A673 (cell line): ENCODE measurements at regions not wholly inside any gene's neighbourhood (a gene's known extent, or its start where the extent isn't known, plus 50 kb on each side); places are given as distances from the start of the nearest gene placed in this dataset.

ENCODE experiments used
- BruUV-seq: library from RNA; stranded (reverse); fragments of 400-500 nt; replicated peaks from 2 replicates; lab custom pipeline; 2021; lab: Mats Ljungman, UMichigan
- CTCF ChIA-PET: fragments of 300-600 bp; sonication (Branson Sonifier 250); formaldehyde crosslinking; loops from one replicate; lab custom pipeline; 2022; ENCODE audit warnings: antibody characterized with exemption; lab: Charles Lee
- POLR2A ChIA-PET: fragments of 300-600 bp; sonication (Branson Sonifier 250); formaldehyde crosslinking; loops from one replicate; lab custom pipeline; 2022; ENCODE audit warnings: antibody characterized with exemption; ENCODE audit not compliant: low non-redundant PET; lab: Charles Lee
- DNase-seq: peaks from one replicate; pipeline ENCODE4 v3.0.0-alpha.2; 2015; ENCODE audit warnings: low spot score
- H3K27ac ChIP-seq: fragments of 200-600 bp; sonication (generic); 2 replicates; pipeline ENCODE4 v1.5.1; 2016; ENCODE audit warnings: mixed run types, low read depth, mild to moderate bottlenecking, mixed read lengths, antibody characterized with exemption, low read length; ENCODE audit not compliant: poor library complexity, severe bottlenecking
- H3K27me3 ChIP-seq: fragments of 200-600 bp; sonication (generic); replicated peaks from 2 replicates; pipeline ENCODE4 v1.6.1; 2017; ENCODE audit warnings: mixed run types, low read depth, mild to moderate bottlenecking, mixed read lengths, antibody characterized with exemption, low read length; ENCODE audit not compliant: insufficient read depth, poor library complexity
- H3K36me3 ChIP-seq: fragments of 200-600 bp; sonication (generic); 2 replicates; pipeline ENCODE4 v1.6.1; 2016; ENCODE audit warnings: mixed run types, mild to moderate bottlenecking, mixed read lengths, antibody characterized with exemption, low read length; ENCODE audit not compliant: insufficient read depth, poor library complexity, severe bottlenecking
- H3K4me1 ChIP-seq: fragments of 200-600 bp; sonication (generic); 2 replicates; pipeline ENCODE4 v1.6.1; 2017; ENCODE audit warnings: mixed run types, mild to moderate bottlenecking, mixed read lengths, antibody characterized with exemption, low read length; ENCODE audit not compliant: insufficient read depth, poor library complexity, severe bottlenecking
- H3K4me3 ChIP-seq: fragments of 200-600 bp; sonication (generic); 2 replicates; pipeline ENCODE4 v1.5.1; 2016; ENCODE audit warnings: low read depth, mixed run types, mild to moderate bottlenecking, mixed read lengths, low read length; ENCODE audit not compliant: poor library complexity, severe bottlenecking
- H3K9me3 ChIP-seq: fragments of 200-600 bp; sonication (generic); 2 replicates; pipeline ENCODE4 v1.6.1; 2016; ENCODE audit warnings: mixed run types, low read depth, mild to moderate bottlenecking, mixed read lengths, antibody characterized with exemption, low read length; ENCODE audit not compliant: poor library complexity, severe bottlenecking
- EZH2 ChIP-seq: fragments of 200-600 bp; sonication (generic); IDR thresholded peaks from 2 replicates; pipeline ENCODE4 v1.6.1; 2017; ENCODE audit warnings: borderline replicate concordance, low read depth, mild to moderate bottlenecking, mixed read lengths, antibody characterized with exemption, low read length; ENCODE audit not compliant: poor library complexity, severe bottlenecking
- intact Hi-C: fragments of 100-400 bp; cut with micrococcal nuclease; formaldehyde crosslinking; loops from one replicate; pipeline ENCODE4 v1.10.0; 2022; ENCODE audit not compliant: unreplicated experiment
- TF ChIP-seq, protein P1 (sequence below): fragments of 300-800, 200-600 bp; sonication (generic); conservative IDR thresholded peaks from 2 replicates; pipeline ENCODE4 v1.5.1; 2017; ENCODE audit warnings: low read depth, mild to moderate bottlenecking, antibody characterized with exemption, low read length, moderate library complexity, mixed read lengths

DNA sequence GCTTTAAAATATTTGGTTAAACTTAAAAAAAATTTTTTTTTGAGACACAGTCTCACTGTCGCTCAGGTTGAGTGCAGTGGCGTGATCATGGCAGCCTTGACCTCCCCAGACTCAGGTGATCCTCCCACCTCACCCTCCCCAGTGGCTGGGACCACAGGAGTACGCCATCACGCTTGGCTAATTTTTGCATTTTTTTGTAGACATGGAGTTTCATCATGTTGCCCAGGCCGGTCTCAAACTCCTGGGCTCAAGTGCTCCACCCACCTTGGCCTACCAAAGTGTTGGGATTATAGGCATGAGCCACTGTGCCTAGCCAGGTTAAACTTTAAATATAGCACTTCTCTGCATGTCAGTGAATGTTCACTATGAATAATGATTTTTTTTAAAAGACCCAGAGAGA lies 224.5 kb upstream of the RFX3 start:
- Histone ChIP-seq H3K4me1 (peaks cover 4% of the 10 kb centered on the region), H3K27me3 (no peaks in the 10 kb centered on the region), H3K27ac (no peak overlapping the region), H3K9me3 (no peaks in the 10 kb centered on the region), H3K4me3 (no peak overlapping the region), H3K36me3 (no peaks in the 10 kb centered on the region)
- ChIA-PET CTCF (no interaction called here), POLR2A (no interaction called here)
- no TSS peak for BruUV-seq
- no peak for DNase-seq
- intact Hi-C loops: no loop called here
- TF ChIP-seq, protein P1, sequence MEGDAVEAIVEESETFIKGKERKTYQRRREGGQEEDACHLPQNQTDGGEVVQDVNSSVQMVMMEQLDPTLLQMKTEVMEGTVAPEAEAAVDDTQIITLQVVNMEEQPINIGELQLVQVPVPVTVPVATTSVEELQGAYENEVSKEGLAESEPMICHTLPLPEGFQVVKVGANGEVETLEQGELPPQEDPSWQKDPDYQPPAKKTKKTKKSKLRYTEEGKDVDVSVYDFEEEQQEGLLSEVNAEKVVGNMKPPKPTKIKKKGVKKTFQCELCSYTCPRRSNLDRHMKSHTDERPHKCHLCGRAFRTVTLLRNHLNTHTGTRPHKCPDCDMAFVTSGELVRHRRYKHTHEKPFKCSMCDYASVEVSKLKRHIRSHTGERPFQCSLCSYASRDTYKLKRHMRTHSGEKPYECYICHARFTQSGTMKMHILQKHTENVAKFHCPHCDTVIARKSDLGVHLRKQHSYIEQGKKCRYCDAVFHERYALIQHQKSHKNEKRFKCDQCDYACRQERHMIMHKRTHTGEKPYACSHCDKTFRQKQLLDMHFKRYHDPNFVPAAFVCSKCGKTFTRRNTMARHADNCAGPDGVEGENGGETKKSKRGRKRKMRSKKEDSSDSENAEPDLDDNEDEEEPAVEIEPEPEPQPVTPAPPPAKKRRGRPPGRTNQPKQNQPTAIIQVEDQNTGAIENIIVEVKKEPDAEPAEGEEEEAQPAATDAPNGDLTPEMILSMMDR: no peak
- TF ChIP-seq EZH2: no peak

DNA sequence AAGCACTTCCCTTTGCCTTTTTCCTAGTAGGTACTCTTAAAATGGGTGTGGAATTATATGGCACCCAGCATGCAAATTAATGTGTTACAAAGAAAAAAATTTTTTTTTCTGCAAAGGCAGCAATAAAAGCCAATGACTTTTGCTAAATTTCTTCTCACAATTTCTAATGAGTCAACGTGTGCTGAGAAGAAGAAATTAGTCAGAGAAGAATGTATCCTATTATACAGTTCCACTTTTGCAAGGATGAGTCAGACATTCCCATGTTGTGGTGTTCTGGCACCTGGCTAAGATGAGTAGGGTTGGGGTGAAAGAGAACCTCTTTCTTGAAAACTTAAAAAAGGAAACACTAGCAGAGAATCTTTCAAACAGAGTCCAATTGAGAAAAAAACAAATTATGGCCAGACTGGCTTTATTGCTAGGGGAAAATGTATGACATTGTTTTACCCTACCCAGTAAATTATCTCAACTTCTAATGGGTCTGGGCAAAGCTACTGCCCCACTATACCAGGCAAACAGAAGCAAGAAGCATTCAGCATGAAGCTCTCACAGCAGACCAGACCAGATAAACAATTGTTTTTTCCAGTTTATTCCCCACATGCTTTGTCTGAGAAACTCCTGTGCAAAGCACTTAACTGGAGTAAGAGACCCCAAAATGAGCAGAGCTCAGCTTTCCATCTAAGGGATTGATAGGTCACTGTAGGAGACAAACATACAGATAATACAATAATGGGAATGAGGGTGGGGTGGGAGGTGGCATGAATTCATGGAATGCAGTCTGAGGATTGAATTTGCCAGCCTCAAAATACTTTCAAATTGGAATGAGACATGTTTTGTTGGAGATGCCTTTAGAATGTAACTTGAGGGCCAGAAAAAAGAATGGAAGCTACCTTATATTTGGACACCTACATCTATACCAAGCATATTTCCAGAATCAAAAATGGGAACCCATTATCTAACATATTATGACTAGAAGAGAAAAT lies 220.8 kb upstream of the RFX3 start:
- H3K4me1 ChIP-seq: peaks cover 5% of the 10 kb centered on the region
- H3K36me3 ChIP-seq: no peaks in the 10 kb centered on the region
- CTCF ChIA-PET: no interaction called here
- no peaks in the 10 kb centered on the region for H3K27me3 ChIP-seq
- no TSS peak for BruUV-seq
- DNase-seq: peak; percentile 63
- H3K4me3 ChIP-seq: no peak overlapping the region
- intact Hi-C loops: no loop called here
- H3K27ac ChIP-seq: no peak overlapping the region
- no peaks in the 10 kb centered on the region for H3K9me3 ChIP-seq
- TF ChIP-seq, protein P1: no peak
- no peak for TF ChIP-seq EZH2
- POLR2A ChIA-PET: no interaction called here

DNA sequence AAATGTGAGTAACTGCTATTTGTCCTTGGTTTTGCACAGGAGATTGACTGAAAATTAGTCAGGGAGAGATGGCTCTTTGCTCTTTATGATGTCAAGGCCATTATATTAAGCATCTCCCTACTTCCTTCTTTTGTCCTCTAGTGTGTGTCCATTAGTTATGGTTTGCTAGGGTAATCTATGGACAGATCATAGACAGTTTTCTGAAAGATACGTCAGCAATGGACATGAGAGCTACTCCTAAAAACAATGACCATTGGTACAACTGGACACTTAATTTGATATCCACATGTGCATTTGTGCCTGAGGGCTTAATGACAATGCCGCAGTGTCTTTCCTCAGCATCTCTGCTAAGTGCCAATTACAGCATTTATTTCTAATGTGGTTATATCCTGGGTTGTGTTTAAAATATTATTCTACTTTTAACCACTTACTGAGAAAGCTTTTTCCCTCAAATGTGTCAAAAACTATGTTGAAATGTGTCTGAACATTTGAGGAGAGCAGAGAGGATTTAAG lies 218.2 kb upstream of the RFX3 start:
- Histone ChIP-seq H3K4me1 (peaks cover 8% of the 10 kb centered on the region), H3K4me3 (no peak overlapping the region), H3K36me3 (no peaks in the 10 kb centered on the region), H3K27me3 (no peaks in the 10 kb centered on the region), H3K9me3 (no peaks in the 10 kb centered on the region), H3K27ac (no peak overlapping the region)
- TF ChIP-seq EZH2: no peak
- TF ChIP-seq, protein P1: no peak
- intact Hi-C loops: no loop called here
- POLR2A ChIA-PET: no interaction called here
- no TSS peak for BruUV-seq
- CTCF ChIA-PET: no interaction called here
- no peak for DNase-seq
